ENCODE measurements at regions not wholly inside any gene's neighbourhood (a gene's known extent, or its start where the extent isn't known, plus 50 kb on each side); places are given as distances from the start of the nearest gene placed in this dataset.
"Not testable (repeated sequence)": the region's sequence is repeated elsewhere in the genome, so short reads cannot be mapped to it uniquely, and the experiment has no call there.

- DNase-seq, H3K4me3 Mint-ChIP-seq, H3K9me3 Mint-ChIP-seq, ATAC-seq, H3K27me3 Mint-ChIP-seq, H3K4me1 Mint-ChIP-seq, H3K27ac Mint-ChIP-seq: not testable (repeated sequence)
Observed at GRCh38 chr16:50447386-50447785, 78.6 kb upstream of the BRD7 start.

GRCh38 chr16:50446861-50447260 lies 78.1 kb upstream of the BRD7 start:
- ATAC-seq (no peak), DNase-seq (no peak)
- Mint-ChIP-seq H3K27ac (no peak overlapping the region), H3K9me3 (peaks cover 6 to 8% of the 10 kb centered on the region in 2 donors), H3K27me3 (peaks cover 8% of the 10 kb centered on the region), H3K4me3 (no peak overlapping the region), H3K4me1 (no peaks in the 10 kb centered on the region)

GRCh38 chr16:50445621-50446555 lies 77.1 kb upstream of the BRD7 start:
- Mint-ChIP-seq H3K27me3 (peaks cover 8% of the 10 kb centered on the region), H3K4me1 (no peaks in the 10 kb centered on the region), H3K27ac (no peak overlapping the region), H3K9me3 (peaks cover 8 to 15% of the 10 kb centered on the region in 2 donors), H3K4me3 (no peak overlapping the region)
- peak; percentile 12 for ATAC-seq
- DNase-seq: no peak

- no peak overlapping the region for H3K27ac Mint-ChIP-seq
- ATAC-seq: no peak
- H3K27me3 Mint-ChIP-seq: peaks cover 8% of the 10 kb centered on the region
- no peak overlapping the region for H3K4me3 Mint-ChIP-seq
- H3K9me3 Mint-ChIP-seq: peaks cover 18 to 29% of the 10 kb centered on the region in 2 donors
- no peak for DNase-seq
- H3K4me1 Mint-ChIP-seq: no peaks in the 10 kb centered on the region
Observed at GRCh38 chr16:50444526-50444925, 75.7 kb upstream of the BRD7 start.

GRCh38 chr16:50442221-50442620 lies 73.4 kb upstream of the BRD7 start:
- no peak for DNase-seq
- Mint-ChIP-seq H3K27me3 (peaks cover under 1% of the 10 kb centered on the region), H3K9me3 (peaks cover 19 to 41% of the 10 kb centered on the region in 2 donors), H3K4me1 (no peaks in the 10 kb centered on the region), H3K27ac (no peak overlapping the region), H3K4me3 (no peak overlapping the region)
- ATAC-seq: no peak

GRCh38 chr16:50441486-50442157 lies 72.8 kb upstream of the BRD7 start:
- DNase-seq (no peak), ATAC-seq (no peak)
- no peak overlapping the region for H3K4me3 Mint-ChIP-seq
- no peak overlapping the region for H3K27ac Mint-ChIP-seq
- peaks cover 19 to 41% of the 10 kb centered on the region in 2 donors for H3K9me3 Mint-ChIP-seq
- H3K4me1 Mint-ChIP-seq: no peaks in the 10 kb centered on the region
- H3K27me3 Mint-ChIP-seq: no peaks in the 10 kb centered on the region

GRCh38 chr16:50440991-50441390 lies 72.2 kb upstream of the BRD7 start:
- Mint-ChIP-seq H3K4me3 (no peak overlapping the region), H3K27ac (no peak overlapping the region), H3K4me1 (no peaks in the 10 kb centered on the region), H3K9me3 (peaks cover 19 to 41% of the 10 kb centered on the region in 2 donors), H3K27me3 (no peaks in the 10 kb centered on the region)
- DNase-seq: no peak
- ATAC-seq: no peak

- no peaks in the 10 kb centered on the region for H3K4me1 Mint-ChIP-seq
- H3K27me3 Mint-ChIP-seq: no peaks in the 10 kb centered on the region
- H3K27ac Mint-ChIP-seq: no peak overlapping the region
- ATAC-seq (no peak), DNase-seq (no peak)
- H3K9me3 Mint-ChIP-seq: peaks cover 19 to 41% of the 10 kb centered on the region in 2 donors
- H3K4me3 Mint-ChIP-seq: no peak overlapping the region
Observed at GRCh38 chr16:50440531-50440930, 71.7 kb upstream of the BRD7 start.

GRCh38 chr16:50437769-50438437 lies 69.1 kb upstream of the BRD7 start:
- H3K4me3 Mint-ChIP-seq: no peak overlapping the region
- peak overlapping the region in 1 of 2 donors; percentile 59 for H3K27ac Mint-ChIP-seq
- DNase-seq (no peak), ATAC-seq (no peak)
- H3K4me1 Mint-ChIP-seq: no peaks in the 10 kb centered on the region
- peaks cover 19 to 41% of the 10 kb centered on the region in 2 donors for H3K9me3 Mint-ChIP-seq
- H3K27me3 Mint-ChIP-seq: no peaks in the 10 kb centered on the region

GRCh38 chr16:50436271-50436670 lies 67.5 kb upstream of the BRD7 start:
- no peak overlapping the region for H3K4me3 Mint-ChIP-seq
- H3K9me3 Mint-ChIP-seq: peaks cover 11 to 30% of the 10 kb centered on the region in 2 donors
- DNase-seq: no peak
- no peak for ATAC-seq
- H3K27ac Mint-ChIP-seq: peak overlapping the region in 1 of 2 donors; percentile 31
- no peaks in the 10 kb centered on the region for H3K4me1 Mint-ChIP-seq
- H3K27me3 Mint-ChIP-seq: peaks cover 9% of the 10 kb centered on the region

GRCh38 chr16:50434872-50435478 lies 66.2 kb upstream of the BRD7 start:
- Mint-ChIP-seq H3K27ac (no peak overlapping the region), H3K4me1 (no peaks in the 10 kb centered on the region), H3K27me3 (peaks cover 9% of the 10 kb centered on the region), H3K9me3 (peaks cover 5 to 17% of the 10 kb centered on the region in 2 donors), H3K4me3 (no peak overlapping the region)
- ATAC-seq (no peak), DNase-seq (no peak)

- Mint-ChIP-seq H3K9me3 (no peaks in the 10 kb centered on the region), H3K27ac (no peak overlapping the region), H3K4me3 (no peak overlapping the region), H3K4me1 (no peaks in the 10 kb centered on the region), H3K27me3 (peaks cover 28% of the 10 kb centered on the region)
- DNase-seq (no peak), ATAC-seq (no peak)
Observed at GRCh38 chr16:50430076-50430475, 61.3 kb upstream of the BRD7 start.

- Mint-ChIP-seq H3K4me1 (no peaks in the 10 kb centered on the region), H3K4me3 (no peak overlapping the region), H3K9me3 (no peaks in the 10 kb centered on the region), H3K27ac (no peak overlapping the region), H3K27me3 (peaks cover 28% of the 10 kb centered on the region)
- DNase-seq (no peak), ATAC-seq (no peak)
Observed at GRCh38 chr16:50428742-50429141, 60.0 kb upstream of the BRD7 start.

- ATAC-seq (no peak), DNase-seq (no peak)
- no peak overlapping the region for H3K4me3 Mint-ChIP-seq
- H3K9me3 Mint-ChIP-seq: no peaks in the 10 kb centered on the region
- no peaks in the 10 kb centered on the region for H3K4me1 Mint-ChIP-seq
- no peak overlapping the region for H3K27ac Mint-ChIP-seq
- H3K27me3 Mint-ChIP-seq: peaks cover 28% of the 10 kb centered on the region
Observed at GRCh38 chr16:50428116-50428515, 59.3 kb upstream of the BRD7 start.

- ATAC-seq (no peak), DNase-seq (no peak)
- no peaks in the 10 kb centered on the region for H3K4me1 Mint-ChIP-seq
- no peak overlapping the region for H3K27ac Mint-ChIP-seq
- no peaks in the 10 kb centered on the region for H3K9me3 Mint-ChIP-seq
- no peak overlapping the region for H3K4me3 Mint-ChIP-seq
- peaks cover 23% of the 10 kb centered on the region for H3K27me3 Mint-ChIP-seq
Observed at GRCh38 chr16:50427107-50427506, 58.3 kb upstream of the BRD7 start.
